GM18519 (cell line): ENCODE measurements at regions not wholly inside any gene's neighbourhood (a gene's known extent, or its start where the extent isn't known, plus 50 kb on each side); places are given as distances from the start of the nearest gene placed in this dataset.
A peak's percentile ranks its signal among the peaks of the same experiment; 100 is the strongest.

Source experiments
- ATAC-seq: cut with Tn5 transposase; IDR thresholded peaks from one replicate; pipeline ENCODE4 v1.9.1; 2021; ENCODE audit warnings: mild to moderate bottlenecking, moderate library complexity; ENCODE audit not compliant: unreplicated experiment, low FRiP score

DNA sequence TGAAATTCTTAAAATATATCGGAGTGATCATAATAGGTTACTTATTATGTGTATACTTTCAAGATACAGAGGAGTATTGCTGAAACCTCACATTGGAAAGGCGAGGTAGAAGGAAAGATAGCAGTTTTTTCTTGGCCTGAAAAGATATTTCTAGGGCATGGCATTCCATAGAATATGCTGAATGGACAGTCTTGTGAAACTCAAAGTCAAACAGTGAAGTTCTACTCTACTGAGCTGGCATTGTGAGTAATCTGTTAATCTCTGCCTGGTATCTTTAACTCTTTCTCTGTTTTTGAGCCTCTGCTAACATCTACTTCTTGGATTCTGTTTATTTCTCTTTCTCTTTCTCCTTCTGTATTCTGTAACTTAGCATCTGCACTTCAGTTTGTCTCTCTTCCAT is 176.3 kb upstream of the ZBTB20 start:
- no peak for ATAC-seq

DNA sequence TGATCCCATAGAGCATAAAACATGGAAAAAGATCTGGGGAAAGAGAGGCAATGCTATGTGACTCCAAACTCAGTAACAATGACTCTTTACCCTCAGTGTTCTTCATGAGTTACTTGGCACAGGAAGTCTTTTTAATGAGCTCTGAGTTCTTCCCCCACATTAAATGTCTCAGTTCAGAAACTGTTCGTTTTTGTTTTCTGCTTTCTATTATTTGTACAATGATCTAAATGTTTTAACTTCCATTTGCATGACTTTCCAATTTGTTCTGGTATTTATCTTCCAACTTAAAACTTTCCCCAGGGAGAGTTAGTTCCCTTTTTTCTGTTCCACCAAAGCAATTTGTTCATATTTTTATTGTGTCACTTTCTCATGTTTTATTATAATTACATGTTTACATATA is 177.0 kb upstream of the ZBTB20 start:
- ATAC-seq: no peak

DNA sequence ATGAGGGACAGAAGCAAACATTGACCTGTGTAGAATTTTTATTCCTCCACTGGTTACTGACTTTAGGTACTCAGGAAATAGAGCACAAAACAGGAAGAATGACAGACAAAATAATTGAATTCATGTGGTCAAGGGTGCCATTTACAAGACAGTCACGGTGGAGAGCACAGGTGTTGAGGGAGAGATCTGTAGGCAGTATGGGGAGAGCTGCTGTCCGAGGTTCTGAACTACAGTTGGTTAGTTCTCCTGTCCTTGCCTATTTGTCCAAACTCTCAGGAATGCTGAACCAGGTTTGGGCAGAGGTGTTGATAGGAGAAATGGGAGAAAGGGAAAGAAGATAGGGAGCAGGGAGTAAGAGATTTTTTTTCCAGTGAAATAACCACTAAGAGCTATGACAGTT is 178.5 kb upstream of the ZBTB20 start:
- no peak for ATAC-seq

DNA sequence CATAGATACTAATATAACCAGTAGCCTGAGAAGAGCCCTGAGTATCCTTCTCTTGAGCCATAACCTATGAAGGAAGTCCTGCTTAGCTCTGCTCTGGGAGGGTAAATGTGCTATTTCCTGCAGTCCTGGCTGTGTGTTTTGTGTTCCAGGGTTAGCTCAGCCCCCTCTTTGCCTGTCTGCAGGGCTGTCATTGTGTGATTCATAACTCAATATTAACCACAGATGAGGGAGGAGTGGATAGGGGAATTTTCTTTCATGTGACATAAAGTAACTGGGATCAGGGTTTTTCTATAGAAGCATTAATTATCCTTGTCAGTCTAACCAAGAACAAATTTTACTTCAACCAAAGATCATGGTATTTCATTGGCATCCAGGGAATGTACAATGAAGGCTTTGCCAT is 183.3 kb upstream of the ZBTB20 start:
- no peak for ATAC-seq

DNA sequence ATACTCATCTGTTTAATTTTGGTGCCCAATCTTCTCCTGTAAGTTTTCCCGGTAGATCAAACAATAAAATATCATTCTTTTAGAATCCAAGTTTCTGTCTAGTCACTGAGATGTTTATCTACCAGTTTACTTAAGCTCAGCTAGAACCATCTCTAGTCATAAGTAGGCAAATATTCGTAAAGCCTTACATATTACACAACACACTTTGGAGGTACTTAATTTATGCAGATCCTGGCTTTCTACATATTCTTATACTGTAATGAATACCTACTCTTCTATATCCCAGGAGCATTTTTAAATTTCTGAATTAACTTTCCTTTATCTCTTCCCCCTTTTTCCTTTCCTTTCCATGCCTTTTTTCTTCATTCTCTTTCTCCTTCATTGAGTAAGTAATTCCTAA is 185.9 kb upstream of the ZBTB20 start:
- ATAC-seq: no peak

DNA sequence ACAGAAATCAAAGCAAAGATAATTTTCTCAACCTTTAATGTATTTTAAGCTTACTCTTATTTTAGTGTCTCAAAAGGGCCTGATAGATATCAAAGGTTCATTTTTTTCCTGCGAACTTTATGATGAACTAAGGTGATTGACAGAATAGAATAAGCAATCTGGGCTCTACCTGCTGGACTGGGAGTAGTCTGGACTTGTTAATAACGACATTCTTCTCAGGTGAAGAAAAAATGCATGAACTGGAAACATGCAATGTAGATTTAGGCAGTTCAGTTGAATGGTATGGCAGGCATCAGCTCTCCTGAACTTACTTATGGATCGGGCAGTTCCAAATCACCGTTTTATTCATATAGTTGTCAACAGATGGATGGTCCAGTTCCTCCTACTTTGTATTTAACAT is 189.7 kb upstream of the ZBTB20 start:
- no peak for ATAC-seq

DNA sequence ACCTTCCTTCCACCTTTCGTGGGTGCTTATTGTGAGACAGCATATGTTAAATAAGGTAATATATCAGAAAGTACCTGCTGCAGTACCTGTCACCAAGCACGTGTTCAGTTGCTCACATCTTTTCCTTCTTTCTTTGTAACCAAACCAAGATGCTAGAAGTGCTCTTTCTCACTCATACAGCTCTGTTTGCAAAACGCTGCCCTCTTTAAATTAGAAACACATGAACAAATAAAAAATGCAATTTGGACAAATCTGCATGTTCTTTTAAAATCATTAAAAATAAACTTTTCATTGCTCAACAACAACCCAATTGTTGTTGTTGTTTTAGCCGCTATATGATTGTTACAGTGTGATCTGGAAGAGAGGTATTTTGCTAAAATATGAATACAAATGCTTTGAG is 193.5 kb upstream of the ZBTB20 start:
- ATAC-seq: no peak

DNA sequence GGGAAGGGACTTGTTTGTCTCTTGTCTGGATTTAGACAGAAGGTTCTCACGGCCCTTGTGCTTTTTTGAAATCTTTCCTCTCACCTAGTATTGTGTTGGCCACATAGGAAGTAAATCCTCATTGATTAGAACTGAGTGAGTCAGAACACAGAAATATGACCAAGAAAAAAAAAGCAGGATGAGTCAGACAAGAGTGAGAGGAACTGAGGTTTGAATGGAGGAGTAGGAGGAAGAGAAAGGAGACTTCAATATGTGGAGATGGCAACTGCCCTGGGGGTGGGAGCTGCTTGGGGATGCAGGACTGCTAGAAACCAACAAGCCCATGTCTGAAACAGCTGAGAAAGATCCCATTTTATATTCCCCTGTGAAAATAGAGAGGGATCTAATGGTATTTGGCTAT is 194.1 kb upstream of the ZBTB20 start:
- no peak for ATAC-seq

DNA sequence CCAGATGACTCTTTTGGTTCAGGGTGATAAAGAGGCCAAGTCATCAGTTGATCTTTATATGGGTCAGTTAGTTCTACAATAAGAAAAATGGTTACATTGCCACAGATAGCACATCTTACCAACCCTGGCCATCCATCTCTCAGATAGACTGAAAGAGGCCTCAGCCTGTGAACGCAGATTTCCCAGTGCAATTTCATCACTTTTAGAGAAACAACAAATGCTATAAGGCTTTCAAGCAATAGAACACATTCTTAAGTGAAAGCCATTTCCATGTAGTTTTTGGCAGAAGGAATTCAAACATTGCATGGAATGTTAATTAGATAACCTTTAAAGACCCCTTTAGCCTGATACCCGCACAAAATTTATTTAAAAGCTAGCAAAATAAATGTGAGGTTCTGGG is 200.6 kb upstream of the ZBTB20 start:
- no peak for ATAC-seq

DNA sequence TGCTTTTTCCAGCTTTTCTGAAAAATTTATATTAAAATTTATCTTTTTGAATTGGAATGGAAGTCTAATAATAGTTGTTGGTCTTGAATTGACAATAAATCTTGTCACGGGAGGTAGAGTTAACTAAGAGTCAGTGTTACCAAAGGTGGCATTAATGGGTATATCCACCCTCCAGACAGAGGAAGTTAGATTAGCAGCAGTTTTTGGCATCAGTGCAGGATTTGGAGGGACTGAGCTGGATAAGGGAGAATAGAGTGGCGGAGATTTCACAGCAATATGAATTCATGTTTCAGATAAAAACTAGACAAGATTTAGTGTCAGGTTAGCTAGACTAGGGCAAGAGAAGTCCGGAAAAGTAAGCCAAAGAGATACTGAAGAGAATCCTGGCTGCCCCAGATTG is 201.3 kb upstream of the ZBTB20 start:
- no peak for ATAC-seq

DNA sequence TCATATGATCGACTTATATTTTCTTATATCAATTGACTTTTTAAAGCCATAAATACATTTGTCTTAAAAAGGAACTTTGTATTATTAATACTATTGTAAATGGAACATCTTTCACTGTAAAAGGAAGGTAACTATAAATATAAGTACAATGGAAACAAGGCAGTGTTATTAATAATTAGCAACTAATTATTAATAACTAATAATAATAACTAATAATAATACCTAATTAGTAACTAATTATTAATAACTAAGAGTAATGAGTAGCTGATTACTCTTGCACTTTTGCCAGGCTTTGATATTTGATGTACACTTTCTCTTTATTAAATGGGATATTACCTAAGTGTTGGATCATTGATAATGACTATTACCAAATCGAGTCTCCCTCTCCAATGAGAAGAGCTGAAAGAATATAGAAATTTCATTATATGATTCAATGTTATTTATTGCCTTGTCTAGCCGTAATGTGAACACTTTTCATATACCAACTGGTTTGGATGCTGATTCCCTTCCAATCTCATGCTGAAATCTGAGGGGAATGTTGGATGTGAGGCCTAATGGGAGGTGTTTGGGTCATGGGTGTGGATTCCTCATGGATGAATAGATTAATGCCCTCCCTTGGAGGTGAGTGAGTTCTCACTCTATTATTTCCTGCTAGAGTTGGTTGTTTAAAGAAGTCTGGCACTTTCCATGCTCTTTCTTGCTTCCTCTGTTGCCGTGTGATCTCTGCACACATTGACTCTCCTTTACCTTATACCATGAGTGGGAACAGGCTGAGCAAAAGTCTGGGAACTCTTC is 202.1 kb upstream of the ZBTB20 start:
- no peak for ATAC-seq

DNA sequence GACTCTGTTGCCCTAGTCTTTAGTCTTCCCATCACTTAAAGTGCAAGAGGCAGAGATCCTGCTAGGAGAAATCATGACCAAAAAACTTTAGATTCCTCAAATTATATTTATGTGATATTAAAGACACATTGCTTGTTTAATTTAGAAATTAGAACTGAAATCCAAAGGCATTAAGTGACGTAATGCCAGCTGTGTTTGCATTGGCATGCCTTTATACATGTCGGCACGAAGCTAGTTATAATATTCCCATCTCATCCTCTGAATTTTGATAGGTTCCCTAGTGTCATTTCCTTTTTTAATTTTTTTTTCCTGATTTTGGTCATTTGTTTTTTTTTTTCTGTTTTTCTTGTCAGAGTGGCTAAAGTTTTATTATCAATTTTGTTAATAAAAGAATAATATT is 203.5 kb upstream of the ZBTB20 start:
- ATAC-seq: no peak

DNA sequence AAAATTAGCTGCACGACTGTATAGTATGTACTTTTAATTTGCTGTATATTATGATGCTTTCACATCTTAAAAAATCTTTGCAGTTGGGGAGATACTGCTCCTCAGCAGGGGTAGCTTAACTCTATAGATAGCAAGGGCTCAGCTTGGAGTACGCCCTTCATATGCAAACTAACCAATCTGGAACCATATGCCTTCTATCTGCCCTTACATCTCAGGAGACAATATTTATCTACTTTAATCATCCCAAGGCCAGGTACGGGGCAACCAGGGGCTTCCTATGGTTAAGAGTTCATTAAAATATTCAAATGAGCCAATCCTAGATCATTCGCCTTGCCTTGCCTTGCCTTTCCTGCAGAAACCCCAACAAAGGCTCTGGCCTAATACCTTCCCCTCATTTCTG is 204.1 kb upstream of the ZBTB20 start:
- ATAC-seq: no peak

DNA sequence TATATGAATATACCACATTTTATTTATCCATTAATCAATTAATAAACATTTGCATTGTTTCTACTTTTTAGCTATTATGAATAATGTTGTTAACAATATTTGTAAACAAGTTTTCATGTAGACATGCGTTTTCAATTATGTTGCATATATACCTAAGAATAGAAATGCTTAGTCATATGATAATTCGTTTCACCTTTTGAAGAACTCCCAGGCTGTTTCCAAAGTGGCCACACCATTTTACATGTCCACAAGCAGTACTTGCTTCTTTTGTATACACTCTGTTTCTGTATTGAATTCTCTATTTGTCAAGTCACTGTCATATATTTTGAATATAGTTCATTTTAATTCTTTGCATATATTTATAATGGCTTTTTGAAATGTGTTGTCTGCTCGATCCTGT is 206.9 kb upstream of the ZBTB20 start:
- no peak for ATAC-seq

DNA sequence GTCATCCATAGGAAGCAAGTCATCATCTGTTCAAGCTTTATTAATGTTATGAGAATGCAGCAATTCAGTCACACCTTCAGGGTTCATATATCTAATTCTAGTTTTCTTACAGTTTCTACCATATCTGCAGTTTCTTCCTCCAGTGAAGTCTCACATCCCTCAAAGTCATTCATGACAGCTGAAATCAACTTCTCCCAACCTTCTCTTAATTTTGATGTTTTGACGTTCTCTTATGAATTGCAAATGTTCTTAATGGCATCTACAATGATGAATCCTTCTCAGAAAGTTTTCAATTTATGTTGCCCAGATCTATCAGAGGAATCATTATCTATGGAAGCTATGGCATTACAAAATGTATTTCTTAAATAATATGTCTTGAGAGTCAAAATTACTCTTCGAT is 210.4 kb upstream of the ZBTB20 start:
- ATAC-seq: no peak

DNA sequence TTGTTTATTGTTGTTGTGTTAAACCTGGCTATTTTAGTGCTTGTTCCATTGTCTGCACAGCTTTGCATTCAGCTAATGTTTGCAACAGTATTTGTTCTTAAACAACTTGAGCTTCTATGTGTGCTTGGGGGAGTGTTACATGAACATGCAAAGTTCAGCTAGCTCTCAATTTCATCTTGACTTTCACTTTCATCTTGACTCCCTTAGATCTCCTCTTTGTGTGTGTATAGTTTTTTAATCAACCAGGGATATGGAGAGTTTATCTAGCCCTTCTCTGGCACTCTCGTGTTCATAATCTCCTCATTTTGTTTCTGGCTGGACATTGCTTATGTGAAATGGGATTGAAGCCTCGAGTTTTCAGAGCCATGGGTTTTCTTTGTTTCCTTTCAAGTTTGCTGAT is 212.4 kb upstream of the ZBTB20 start:
- peak; percentile 98 for ATAC-seq

DNA sequence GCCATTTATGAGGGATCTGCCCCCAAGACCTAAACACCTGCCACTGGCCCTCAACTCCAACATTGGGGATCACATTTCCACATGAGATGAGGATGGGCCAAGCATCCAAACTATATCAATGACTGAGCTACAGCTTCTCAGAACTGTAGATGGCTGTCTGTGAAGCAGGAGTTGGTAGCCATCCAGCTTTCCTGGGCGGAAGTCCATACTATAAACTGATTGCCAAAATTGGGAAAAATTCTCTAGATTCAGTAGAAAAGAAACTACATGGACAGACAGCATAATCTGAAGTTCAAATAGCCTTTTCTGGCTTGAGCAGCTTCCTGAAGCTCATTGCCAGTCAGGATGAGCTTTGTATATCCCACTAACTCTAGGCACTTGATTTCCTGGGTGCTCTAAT is 214.7 kb upstream of the ZBTB20 start:
- ATAC-seq: no peak

DNA sequence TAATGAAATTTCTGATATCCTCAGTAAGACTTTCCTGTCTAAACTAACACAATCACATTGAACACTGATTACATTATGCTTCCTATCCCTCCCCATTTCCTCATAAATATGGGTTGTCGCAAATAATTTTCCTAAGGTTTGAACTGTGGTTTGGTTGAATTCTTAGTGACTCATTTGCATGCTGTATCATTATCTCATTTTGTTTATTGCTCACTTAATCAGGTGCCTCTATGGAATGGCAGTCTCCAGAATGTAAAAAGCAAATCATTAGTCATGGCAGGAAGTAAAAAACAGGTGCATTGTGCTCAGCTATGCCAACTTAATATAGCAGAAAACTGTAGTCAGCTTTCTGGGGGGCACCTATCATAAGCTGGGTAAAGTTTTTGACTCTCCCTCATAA is 216.0 kb upstream of the ZBTB20 start:
- no peak for ATAC-seq

DNA sequence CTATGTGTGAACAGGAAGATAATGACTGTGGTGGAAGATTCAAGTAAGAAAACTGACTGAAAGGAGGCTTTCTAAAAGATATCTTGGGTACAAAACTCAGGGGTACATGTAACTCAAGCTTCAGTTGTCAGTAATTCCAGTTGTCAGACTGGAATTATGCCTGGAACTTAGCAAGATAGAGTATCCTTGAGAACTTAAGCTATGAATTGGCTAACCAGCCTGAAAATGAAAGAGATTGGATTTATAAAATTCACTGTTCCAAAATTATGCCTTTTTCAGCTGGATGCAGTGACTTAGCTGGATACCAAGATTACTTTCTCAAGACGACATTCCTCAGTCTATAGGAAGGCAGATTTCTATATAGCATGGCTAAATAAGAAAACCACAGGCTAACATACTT is 221.9 kb upstream of the ZBTB20 start:
- no peak for ATAC-seq

DNA sequence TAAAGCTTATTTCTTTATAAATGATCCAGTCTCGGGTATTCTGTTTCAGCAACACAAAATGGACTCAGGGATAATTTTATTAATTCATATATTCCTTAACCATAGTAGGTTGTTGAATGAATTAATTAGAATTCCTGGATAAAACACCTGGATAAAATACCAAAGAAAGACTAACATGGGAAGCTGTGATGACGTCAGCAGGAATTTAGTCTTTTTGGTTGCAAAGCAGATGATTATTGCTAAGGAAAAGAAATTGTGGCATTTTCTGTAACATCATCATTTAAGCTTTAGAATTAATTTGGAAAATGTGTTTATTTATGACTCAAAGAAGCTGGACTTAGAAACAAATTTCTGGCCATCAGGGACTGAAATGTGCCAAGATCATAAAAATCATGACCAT is 228.3 kb upstream of the ZBTB20 start:
- no peak for ATAC-seq

DNA sequence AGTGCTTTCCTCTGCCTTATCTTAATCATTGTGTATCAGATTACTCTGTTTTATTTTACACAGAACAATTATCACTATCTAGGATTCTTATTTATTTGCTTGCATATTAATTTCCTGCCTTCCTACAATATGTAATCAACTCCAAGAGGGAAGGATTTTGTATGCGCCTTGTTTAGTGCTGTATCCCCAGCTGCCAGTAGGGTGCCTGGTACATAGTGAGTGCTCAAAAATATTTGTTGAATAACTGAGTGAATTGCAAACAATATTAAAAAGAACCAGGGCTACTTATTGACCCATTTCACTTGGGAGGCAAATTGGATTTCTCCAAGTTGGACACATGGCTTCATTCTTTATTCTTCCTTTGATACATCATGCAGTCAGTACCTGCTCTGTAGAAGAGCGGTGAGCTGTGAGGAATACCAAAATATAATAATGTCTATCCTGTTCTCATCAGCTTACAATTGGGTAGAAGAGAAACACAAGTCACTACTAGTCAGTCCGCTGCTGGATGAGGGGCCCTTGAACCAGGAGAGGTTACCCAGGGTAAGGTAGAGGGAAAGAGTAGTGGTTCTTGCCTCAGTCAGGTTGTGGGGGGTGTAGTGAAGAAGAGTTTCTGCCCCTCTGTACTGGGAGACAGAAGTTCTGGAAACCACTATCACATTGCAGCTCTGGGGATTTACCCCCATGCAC is 233.9 kb upstream of the ZBTB20 start:
- ATAC-seq: no peak

DNA sequence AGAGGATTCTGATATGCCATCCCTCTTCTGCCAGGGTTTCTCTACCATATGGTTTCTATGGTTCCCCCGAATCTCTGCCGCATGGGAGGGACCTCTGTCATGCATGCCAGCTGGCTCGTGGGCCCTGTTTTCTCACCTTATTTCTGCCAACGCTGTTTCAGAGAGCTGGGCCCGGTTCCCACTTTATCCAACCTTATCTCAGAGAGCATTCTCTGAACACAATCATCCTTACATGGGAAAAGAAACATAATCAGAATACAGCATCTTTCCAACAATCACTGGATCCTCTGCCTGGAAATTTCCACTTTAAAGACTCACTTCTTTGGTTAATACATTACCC is 234.5 kb upstream of the ZBTB20 start:
- ATAC-seq: no peak

DNA sequence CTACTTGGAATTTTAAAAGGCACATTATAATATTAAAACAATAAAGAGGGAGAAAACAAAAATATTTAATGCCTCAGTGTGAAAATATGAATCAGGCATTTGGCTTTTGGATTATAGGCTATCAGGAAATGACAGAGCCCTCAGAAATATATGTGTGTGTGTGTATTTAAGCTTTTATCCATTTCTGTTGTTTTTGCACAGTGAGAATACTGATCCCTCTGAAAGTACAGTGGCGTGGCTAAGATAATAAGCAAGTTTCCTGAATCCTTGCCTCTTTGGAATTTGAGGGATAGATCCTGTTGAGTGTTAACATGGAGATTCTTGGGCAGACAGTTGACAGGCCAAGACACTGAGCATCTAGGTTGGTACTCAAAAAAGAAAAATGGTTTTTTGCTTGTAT is 234.8 kb upstream of the ZBTB20 start:
- no peak for ATAC-seq
